HG02943 (cell line): ENCODE measurements at regions not wholly inside any gene's neighbourhood (a gene's known extent, or its start where the extent isn't known, plus 50 kb on each side); places are given as distances from the start of the nearest gene placed in this dataset.
"Not testable (repeated sequence)": the region's sequence is repeated elsewhere in the genome, so short reads cannot be mapped to it uniquely, and the experiment has no call there.

Experiments
- ATAC-seq: cut with Tn5 transposase; IDR thresholded peaks from one replicate; pipeline ENCODE4 v1.9.1; 2021; ENCODE audit warnings: mild to moderate bottlenecking, low read depth, moderate library complexity; ENCODE audit not compliant: unreplicated experiment

DNA sequence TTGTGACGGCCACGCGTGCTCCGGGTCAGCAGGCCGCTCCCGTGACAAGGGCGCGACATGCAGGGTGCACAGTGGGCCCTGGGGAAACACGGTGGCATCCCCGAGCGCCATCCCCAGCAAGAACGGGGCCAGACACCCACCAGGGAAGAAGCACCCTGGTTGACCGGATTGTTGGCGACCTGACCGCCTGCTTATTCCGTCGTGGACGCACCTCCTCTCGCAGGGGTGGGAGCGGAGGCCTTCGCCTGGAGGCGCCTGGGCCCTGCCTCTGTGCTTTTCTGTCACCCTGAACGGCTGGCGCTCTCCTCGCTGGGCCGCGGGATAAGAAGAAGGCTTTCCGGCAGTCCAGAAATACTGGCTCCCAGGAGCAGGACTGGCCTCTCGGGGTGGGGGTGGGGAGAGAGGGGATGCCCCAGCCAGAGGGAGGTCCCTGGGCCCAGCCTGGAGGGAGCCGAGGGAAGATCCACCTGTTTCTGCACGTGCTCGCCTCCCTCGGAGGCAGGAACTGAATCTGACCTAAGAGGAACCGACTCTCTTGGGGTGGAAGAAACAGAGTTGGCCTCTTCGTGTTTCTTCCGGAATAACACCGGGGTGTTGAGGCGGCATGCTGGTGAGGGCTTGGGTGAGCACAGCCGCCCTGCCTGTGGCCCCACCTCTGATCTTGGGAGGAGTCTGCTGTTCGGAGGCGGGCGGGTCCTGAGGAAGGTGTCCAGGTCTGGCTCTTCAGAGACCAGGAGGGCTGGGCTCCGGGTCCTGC is 4394.2 kb upstream of the TPTE start:
- not testable (repeated sequence) for ATAC-seq

DNA sequence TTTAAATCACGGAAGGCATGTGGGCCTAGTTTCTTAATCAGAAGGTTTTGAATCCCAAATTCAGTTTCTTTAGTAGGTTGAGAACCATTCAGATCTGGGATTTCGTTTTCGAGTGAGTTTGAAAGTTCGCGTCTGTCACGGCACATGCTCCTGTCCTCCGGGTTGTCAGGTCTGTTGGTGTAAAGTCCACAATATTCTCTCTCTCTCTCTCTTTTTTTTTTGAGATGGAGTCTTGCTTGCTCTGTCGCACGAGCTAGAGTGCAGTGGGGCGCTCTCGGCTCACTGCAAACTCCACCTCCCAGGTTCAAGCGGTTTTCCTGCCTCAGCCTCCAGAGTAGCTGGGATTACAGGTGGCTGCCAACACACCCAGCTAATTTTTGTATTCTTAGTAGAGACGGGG is 4390.6 kb upstream of the TPTE start:
- not testable (repeated sequence) for ATAC-seq

DNA sequence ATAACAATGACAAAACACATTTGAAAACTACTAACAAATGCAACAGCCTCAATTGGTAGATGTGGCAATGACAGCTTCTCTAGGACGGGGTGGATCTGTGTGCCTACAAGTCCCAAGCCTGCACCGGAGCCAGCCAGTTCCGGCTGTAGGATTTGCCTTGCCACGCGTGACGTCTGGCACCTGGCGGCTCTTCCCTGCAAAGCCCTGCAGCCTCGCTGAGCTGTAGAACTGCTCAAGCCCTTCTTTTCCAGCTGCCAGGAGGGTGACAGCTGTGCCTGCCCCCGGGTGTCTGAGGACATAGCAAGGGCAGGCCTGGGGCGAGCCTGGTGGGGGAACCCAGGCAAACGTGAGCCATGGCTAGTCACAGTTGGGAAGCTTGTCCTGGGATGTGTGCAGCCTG is 4388.0 kb upstream of the TPTE start:
- ATAC-seq: not testable (repeated sequence)

DNA sequence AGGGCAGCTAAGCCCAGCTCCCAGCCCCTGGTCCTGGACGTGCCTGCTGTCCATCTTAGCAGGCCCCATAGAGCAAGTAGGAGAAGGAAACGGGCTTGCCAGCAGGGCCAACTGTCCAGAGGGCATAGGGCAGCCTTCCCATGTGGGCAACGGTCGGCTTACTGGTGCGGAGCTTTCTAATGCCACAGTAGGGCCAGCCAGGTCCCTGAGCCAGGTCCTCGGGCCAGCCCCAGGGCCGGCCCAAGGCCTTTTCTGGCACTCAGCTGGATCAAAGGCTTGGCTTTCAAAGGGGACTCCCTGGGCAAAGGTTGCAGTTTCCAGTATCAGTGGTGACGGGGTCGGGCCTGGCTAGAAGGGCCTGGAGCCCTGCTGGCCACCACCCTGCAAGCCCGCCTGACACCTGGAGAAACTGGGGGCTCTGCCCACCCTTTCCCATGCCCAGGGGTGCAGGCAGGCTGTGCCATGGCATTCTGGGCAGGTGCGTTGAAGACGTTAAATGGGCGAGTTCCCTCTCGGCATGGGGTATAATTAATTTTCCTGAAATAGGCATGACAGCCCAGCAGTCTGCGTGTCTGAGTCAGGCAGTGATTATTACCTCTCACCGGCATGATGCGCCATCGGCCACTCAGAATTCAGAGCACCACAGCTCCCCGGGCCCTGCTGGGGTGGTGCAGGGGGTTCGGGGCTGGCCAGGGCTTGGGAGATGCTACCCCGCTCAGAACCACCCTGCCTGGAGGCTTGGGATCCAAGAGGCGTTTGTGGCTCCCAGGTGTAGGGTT is 4387.3 kb upstream of the TPTE start:
- not testable (repeated sequence) for ATAC-seq

DNA sequence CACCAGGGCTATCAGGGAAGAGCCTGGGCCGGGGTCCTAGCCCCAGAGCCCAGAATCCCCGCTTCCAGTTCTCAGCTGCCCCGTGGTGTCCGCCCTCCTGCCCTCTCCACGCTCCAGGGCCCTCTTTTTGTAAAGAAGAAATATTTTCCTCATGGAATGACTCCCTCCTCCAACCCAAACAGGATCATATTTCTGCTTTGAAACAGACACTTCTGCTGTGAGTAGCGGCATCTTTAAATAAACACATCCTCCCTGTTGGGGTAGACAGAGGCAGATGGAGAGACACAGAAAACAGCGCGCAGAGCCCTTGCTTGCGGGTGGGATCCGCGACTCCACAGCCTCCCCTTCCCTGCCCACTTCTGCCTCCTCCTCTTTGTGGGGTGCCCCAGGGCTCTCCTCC is 4384.7 kb upstream of the TPTE start:
- ATAC-seq: not testable (repeated sequence)

DNA sequence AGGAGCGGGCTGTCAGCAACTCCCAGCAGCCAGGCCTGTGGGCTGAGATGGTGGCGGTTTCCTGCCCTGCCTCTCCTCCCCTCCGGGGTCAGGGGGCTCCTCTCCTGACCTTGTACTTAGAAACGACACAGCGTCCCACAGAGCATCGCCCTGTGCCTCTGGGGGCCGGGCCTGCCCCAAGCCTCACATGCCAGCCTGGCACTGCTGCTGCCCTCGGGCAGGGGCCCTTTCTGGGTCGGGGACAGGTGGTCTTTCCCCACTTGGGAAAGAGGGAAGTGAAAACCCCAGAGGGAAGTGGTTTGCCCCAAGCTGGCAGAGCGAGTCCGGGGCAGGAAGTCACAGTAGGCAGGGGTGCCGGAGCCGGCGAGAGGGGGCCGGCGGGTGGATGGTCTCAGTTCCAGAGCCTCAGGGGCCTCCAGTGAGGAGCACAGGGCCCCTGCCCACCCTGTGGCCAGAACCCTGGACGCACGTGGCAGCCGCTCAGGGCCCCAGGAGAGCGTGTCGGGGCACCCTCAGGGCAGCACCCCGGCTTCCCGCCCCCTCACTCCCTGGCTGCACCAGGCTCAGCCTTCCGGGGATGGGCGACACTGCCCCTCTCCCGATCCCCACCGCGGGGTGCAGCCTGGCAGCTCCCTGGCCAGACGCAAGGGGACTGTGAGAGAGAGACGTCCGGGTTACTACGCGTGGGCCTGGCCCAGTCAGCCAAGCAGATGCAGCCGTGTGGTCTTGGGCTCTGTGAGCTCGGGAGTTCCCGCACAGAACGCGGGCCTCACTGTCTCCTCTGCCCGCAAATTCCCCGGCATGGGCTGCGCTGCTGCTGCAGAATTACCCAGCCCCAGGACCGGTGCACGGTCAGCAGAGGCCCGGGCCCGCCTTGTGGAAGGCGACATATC is 4382.9 kb upstream of the TPTE start:
- not testable (repeated sequence) for ATAC-seq

DNA sequence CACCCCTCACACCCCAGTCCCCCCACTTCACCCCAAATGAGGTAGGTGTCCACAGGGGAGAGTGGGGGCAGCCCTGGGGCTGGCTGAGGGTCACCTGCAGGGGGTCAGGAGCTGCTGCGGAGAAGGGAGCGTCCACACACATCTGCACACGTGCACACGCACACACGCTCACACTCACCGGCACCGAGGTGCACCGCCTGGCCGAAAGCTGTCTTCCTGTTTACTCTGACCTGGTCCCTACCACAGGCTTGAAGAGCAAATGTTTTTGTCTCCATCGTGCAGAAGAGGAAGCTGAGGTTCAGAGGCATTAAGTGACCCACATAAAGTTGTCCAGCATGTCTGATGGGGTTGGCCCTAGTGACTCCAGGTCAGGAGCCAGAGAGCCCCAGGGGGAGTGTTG is 4382.1 kb upstream of the TPTE start:
- not testable (repeated sequence) for ATAC-seq

DNA sequence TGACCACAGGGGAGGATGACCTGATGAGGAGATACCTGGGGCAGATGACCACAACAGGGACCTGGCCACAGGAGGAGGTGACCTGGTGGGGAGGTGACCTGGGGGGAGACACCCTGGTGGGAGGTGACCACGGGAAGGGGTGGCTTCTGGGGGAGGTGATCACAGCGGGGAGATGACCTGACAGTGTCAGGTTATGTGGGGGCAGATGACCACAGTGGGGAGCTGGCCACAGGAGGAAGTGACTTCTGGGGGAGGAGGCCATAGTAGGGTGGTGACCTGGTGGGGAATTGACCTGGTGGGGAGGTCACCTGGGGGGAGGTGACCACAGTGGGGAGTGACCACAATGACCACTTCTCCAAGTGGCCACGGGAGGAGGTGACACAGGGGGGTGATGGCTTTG is 4381.5 kb upstream of the TPTE start:
- ATAC-seq: not testable (repeated sequence)

DNA sequence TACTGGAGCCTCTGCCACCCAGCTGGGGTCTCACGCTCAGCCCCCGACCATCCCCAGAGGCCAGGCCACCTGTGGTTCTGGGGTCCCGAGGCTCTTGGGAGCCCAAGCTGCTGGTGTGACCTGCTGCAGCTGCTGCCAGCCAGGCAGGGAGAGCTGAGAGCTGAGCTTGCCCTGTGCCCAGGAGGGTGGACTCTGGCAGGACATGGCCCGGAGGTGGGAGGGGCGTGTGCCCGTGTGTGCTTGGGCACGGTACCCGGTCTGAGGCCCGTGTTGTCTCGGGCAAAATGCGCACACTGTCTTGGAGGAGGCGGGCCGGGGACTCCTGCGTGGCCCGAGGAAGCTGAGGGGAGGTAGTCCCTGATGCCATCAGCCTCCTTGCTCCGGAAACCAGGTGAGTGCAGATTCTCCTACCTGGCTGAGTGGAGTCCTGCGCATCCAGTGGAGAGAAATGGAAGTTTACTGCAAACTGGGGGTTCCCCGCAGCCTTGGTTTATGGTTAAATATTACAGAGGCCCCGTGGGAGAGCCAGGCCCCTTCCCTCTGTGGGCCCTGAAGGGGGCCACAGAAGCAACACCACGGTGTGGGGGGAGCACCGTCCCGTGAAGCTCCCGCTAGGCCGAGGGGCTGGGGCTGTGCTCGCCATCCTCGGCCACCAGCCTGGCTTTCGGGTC is 4380.8 kb upstream of the TPTE start:
- not testable (repeated sequence) for ATAC-seq

DNA sequence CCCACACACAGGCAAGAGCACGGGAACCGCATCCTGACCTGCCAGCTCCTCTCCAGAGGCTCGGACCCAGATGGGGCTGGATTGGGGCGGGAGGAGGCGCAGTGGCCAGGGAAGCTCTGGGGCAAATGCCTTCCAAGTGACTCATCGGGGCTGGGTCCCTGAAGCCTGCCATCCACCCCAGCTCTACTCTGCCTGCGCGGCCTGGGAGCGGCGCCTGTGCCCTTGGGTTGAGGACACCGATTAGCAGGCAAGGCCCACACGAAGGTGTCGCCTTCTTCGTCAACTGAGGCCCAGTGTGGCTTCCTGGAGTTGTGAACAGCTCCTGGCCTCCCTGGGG is 4380.3 kb upstream of the TPTE start:
- ATAC-seq: not testable (repeated sequence)

DNA sequence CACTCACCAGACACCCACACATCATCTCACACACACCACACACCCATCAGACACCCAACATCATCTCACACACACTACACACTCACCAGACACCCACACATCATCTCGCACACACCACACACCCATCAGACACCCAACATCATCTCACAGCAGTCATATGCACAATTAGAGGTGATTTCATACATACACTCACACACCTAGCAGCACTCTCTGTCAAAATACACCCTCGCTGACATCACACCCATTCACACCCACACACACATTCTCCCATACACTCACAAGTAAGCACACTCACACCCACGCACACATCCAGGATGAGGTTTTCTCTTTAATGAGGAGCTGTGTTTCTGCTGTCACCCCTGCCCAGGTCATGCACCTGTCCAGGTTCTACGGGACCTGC is 4368.2 kb upstream of the TPTE start:
- not testable (repeated sequence) for ATAC-seq

DNA sequence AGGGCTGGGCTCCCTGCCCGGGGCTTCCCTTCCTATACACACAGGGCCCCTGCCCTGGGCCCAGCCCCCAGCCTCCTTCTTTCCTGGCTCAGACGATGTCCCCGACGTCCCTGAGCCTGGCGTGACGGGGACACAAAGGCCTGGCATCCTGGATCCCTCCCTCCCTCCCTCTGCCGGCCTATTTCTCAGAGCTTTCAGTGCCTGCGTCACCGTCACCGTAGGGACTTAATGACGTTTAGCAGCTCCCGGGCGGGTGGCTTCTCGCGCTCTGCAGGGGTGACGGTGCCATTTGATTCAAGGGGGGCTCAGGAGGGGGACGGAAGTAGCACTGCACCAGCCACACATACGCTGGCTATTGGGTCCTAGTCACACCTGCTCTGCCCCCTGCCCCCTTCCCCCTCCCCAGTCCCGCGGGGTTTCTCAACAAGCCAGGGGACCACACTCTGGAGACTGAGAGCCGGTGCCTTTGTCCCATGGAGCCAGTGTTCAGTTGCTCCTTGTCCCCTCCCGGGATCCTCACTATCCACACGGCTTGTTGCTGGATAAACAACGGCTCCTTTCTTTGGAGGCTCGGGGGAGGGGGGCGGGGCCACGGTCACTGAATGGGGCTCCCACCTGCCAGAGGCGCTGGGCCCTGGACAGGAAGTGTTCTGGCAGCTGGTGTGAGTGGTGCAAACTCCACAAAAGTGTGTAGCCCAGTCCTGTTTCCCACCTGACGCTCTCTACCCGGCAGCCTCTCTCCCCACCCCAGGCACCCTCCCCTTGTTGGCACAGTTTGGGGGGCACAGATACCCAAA is 4366.7 kb upstream of the TPTE start:
- not testable (repeated sequence) for ATAC-seq

DNA sequence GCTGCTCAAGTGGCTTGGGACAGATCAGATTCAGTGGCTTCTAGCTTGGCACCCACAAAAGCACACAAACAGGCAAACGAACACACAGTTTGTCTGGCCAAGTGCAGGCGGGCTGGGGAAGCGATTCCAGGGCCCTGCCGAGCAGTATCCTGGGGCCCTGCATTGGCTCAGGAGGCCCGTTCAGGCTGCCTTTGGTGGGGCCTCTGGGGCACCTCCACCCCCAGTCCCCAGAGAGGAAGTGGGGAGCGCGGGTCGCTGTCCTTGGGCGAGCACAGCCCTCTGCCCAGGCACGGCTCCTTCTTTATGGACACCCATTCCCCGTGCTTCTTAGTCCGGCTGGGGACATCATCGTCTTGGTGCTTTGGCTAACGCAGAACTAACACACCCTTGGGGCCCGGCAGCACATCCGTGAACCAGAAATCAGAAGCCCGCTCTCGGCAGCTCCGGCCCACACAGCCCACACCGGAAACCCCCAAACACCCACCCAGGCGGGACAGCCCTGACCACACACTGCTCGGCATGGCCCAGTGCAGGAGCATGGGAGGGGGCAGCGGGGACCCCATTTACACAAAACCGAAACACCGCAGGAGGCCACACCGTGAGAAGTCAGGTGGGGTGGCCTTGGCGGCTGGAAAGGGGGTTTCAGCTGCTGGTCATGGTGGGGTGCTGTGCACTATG is 4364.5 kb upstream of the TPTE start:
- ATAC-seq: not testable (repeated sequence)

DNA sequence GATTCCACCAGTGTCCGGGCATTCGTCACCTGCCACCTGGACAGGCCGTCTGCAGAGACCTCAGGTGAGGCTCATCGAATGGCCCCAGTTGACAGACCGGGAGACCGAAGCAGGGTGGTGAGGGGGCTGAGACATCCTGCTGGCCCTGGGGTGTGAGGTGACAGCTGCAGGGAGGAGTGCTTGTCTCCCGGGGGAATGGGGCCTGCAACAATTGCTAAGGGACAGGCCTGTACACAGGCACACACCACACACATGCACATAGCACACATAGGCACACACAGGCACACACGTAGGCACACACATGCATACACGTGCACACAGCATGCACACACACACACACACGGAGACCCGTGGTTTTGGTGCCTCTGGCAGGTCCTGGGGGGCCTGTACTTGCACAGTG is 4363.9 kb upstream of the TPTE start:
- ATAC-seq: not testable (repeated sequence)

DNA sequence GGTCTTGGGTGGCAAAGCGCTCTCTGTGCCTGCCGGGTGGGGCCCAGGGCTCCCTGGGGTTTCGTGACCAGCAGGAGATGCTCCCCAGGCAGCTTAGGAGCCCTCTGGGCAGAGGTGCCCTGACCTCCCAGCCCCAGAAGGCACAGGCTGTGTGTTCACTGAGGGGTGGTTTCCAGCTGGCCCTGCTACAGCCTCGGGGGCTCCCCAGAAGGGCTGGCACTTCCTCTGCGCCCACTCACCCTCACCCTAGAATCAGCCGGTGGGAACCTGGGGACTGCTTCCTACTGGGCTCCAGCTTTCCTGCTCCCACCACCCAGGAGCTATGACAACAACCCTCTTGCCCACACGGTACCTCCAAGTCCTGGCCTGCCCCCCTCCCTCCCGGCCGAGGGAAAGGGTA is 4363.2 kb upstream of the TPTE start:
- ATAC-seq: not testable (repeated sequence)
